ENCODE measurements at regions not wholly inside any gene's neighbourhood (a gene's known extent, or its start where the extent isn't known, plus 50 kb on each side); places are given as distances from the start of the nearest gene placed in this dataset.

DNA sequence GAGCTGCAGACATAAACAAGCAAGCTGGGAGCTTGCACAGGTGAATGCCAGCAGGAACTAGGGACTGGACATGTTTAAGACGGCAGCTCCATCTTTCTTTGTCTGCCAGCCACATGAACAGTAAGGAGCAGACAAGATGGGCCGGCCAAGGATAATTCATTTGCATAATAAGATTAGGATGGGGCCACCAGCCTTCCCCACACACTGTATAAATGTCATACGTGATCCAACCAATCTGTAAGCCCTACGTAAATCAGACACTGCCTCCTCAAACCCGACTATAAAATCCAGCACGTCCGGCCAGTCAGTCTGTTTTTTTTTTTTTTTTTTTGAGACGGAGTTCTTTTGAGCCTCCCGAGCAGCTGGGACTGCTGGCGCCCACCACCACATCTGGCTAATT, 75.6 kb upstream of the BOD1L1 start:
- Histone ChIP-seq H3K9me3 (ENCODE audit: control insufficient read depth, low read depth, low read length) (no peaks in the 10 kb centered on the region), H2BK12ac (ENCODE audit: insufficient read length, low read depth, low read length) (no peak overlapping the region), H3K79me2 (ENCODE audit: insufficient read depth, low read length) (no peaks in the 10 kb centered on the region), H3K18ac (ENCODE audit: insufficient read length, low read depth, low read length) (no peak overlapping the region), H3K23ac (ENCODE audit: insufficient read length, low read depth, low read length) (no peak overlapping the region), H3K79me1 (ENCODE audit: insufficient read depth, low read depth, low read length, poor library complexity, severe bottlenecking) (no peaks in the 10 kb centered on the region), H3K27ac (ENCODE audit: insufficient read length, low read depth, low read length) (no peak overlapping the region), H3K14ac (ENCODE audit: insufficient read depth, low read length) (no peak overlapping the region), H2BK15ac (ENCODE audit: low read depth, low read length) (no peak overlapping the region), H4K5ac (ENCODE audit: insufficient read length, low read depth, low read length) (no peak overlapping the region), H2AK5ac (ENCODE audit: insufficient read length, low read length) (no peak overlapping the region), H3K4ac (ENCODE audit: low read depth, low read length) (no peak overlapping the region), H2BK5ac (ENCODE audit: insufficient read length, low read length) (no peak overlapping the region), H4K20me1 (ENCODE audit: control insufficient read depth, insufficient read depth, insufficient read length) (no peaks in the 10 kb centered on the region), H2AFZ (ENCODE audit: low read length) (no peak overlapping the region), H3K56ac (ENCODE audit: insufficient read length, low read depth, low read length) (no peak overlapping the region), H3K23me2 (ENCODE audit: insufficient read length, low read depth, low read length, poor library complexity, severe bottlenecking) (no peaks in the 10 kb centered on the region), H4K91ac (ENCODE audit: insufficient read length, low read depth, low read length) (no peak overlapping the region), H2BK120ac (ENCODE audit: low read depth, low read length, poor library complexity, severe bottlenecking) (no peak overlapping the region), H4K8ac (replicated peaks; ENCODE audit: insufficient read length, low read depth, low read length) (no peak overlapping the region), H3K4me1 (ENCODE audit: insufficient read depth, low read length) (no peaks in the 10 kb centered on the region), H3K27me3 (ENCODE audit: insufficient read depth, low read length) (no peaks in the 10 kb centered on the region), H3T11ph (ENCODE audit: low read length) (no peak overlapping the region), H3K9ac (ENCODE audit: extremely low read depth, insufficient read length, low read length) (no peak overlapping the region), H2BK20ac (ENCODE audit: low read depth, low read length, poor library complexity, severe bottlenecking) (no peak overlapping the region), H3K4me2 (ENCODE audit: insufficient read depth, insufficient read length, low read length) (no peak overlapping the region)
- no peak for TF ChIP-seq CTCF (conservative IDR thresholded peaks at IDR 0.05)
- Mint-ChIP-seq H3K27ac (no peak overlapping the region), H3K36me3 (ENCODE audit: insufficient read depth in 1 of 3, low read depth in 3 of 3) (no peaks in the 10 kb centered on the region), H3K4me3 (no peak overlapping the region), H3K4me1 (0 out of 4 replicates have a peak, but pooled peaks cover 0 to 3% of the 10 kb centered on the region in 2 experiments), H3K9me3 (no peaks in the 10 kb centered on the region), H3K27me3 (ENCODE audit: low read depth) (no peaks in the 10 kb centered on the region)
- WGBS (ENCODE audit: extremely low coverage, insufficient read length, low lambda C conversion rate) = no CpG with 5 or more reads among the region's 10 CpGs
- DNase-seq = no peak

Data from H9 (cell line).